Muscle layer of duodenum (tissue), 2 donors: ENCODE measurements at regions not wholly inside any gene's neighbourhood (a gene's known extent, or its start where the extent isn't known, plus 50 kb on each side); places are given as distances from the start of the nearest gene placed in this dataset.

Experiments
- H3K27ac ChIP-seq: one replicate; pipeline ENCODE4 v1.7.0; 2013; ENCODE audit warnings: mild to moderate bottlenecking, low read length
- H3K27me3 ChIP-seq: one replicate; pipeline ENCODE4 v1.7.0; 2013; ENCODE audit warnings: low read depth, mild to moderate bottlenecking, control low read depth, low read length
- H3K36me3 ChIP-seq, 2 donors: one replicate each; pipeline ENCODE4 v1.7.0; 2013; ENCODE audit warnings: low read length in 2 of 2, control low read depth in 1 of 2, mild to moderate bottlenecking in 1 of 2; ENCODE audit not compliant: insufficient read depth in 2 of 2, control insufficient read depth in 1 of 2
- H3K4me1 ChIP-seq, 2 donors: one replicate each; pipeline ENCODE4 v1.7.0; 2013; ENCODE audit warnings: low read length in 2 of 2, mild to moderate bottlenecking in 2 of 2, control low read depth in 1 of 2, moderate library complexity in 1 of 2; ENCODE audit not compliant: insufficient read depth in 2 of 2, control insufficient read depth in 1 of 2
- H3K4me3 ChIP-seq, 2 donors: one replicate each; pipeline ENCODE4 v1.7.0; 2013; ENCODE audit warnings: low read length in 2 of 2, low read depth in 1 of 2, mild to moderate bottlenecking in 1 of 2
- H3K9me3 ChIP-seq, 2 donors: one replicate each; pipeline ENCODE4 v1.7.0; 2013; ENCODE audit warnings: low read length in 2 of 2, control low read depth in 1 of 2, mild to moderate bottlenecking in 1 of 2; ENCODE audit not compliant: control insufficient read depth in 1 of 2
- donor health status: healthy.

- Histone ChIP-seq H3K4me1 (no peaks in the 10 kb centered on the region), H3K27ac (no peak overlapping the region), H3K27me3 (no peaks in the 10 kb centered on the region), H3K9me3 (peaks cover 0 to 3% of the 10 kb centered on the region in 2 donors), H3K36me3 (no peaks in the 10 kb centered on the region), H3K4me3 (no peak overlapping the region)
Observed at GRCh38 chr12:28828318-28828717, 320.8 kb upstream of the FAR2 start.

- H3K27ac ChIP-seq, result no peak overlapping the region
- no peak overlapping the region for H3K4me3 ChIP-seq
- no peaks in the 10 kb centered on the region for H3K4me1 ChIP-seq
- no peaks in the 10 kb centered on the region for H3K27me3 ChIP-seq
- H3K9me3 ChIP-seq, result peaks cover 0 to 14% of the 10 kb centered on the region in 2 donors
- H3K36me3 ChIP-seq, result no peaks in the 10 kb centered on the region
Observed at GRCh38 chr12:28830491-28830890, 318.6 kb upstream of the FAR2 start.

- Histone ChIP-seq H3K36me3 (no peaks in the 10 kb centered on the region), H3K27me3 (no peaks in the 10 kb centered on the region), H3K9me3 (no peaks in the 10 kb centered on the region), H3K4me3 (no peak overlapping the region), H3K27ac (no peak overlapping the region), H3K4me1 (no peaks in the 10 kb centered on the region)
Observed at GRCh38 chr12:28844718-28845117, 304.4 kb upstream of the FAR2 start.

- Histone ChIP-seq H3K27ac (no peak overlapping the region), H3K4me1 (no peaks in the 10 kb centered on the region), H3K36me3 (no peaks in the 10 kb centered on the region), H3K9me3 (no peaks in the 10 kb centered on the region), H3K4me3 (no peak overlapping the region), H3K27me3 (no peaks in the 10 kb centered on the region)
Observed at GRCh38 chr12:28851781-28852180, 297.3 kb upstream of the FAR2 start.

- Histone ChIP-seq H3K4me3 (no peak overlapping the region), H3K27ac (no peak overlapping the region), H3K27me3 (no peaks in the 10 kb centered on the region), H3K9me3 (no peaks in the 10 kb centered on the region), H3K36me3 (no peaks in the 10 kb centered on the region), H3K4me1 (no peaks in the 10 kb centered on the region)
Observed at GRCh38 chr12:28855761-28856310, 293.2 kb upstream of the FAR2 start.

GRCh38 chr12:28857369-28857768, 291.7 kb upstream of the FAR2 start:
- Histone ChIP-seq H3K36me3 (no peaks in the 10 kb centered on the region), H3K4me1 (no peaks in the 10 kb centered on the region), H3K9me3 (no peaks in the 10 kb centered on the region), H3K4me3 (no peak overlapping the region), H3K27ac (no peak overlapping the region), H3K27me3 (no peaks in the 10 kb centered on the region)

- Histone ChIP-seq H3K9me3 (no peaks in the 10 kb centered on the region), H3K27ac (no peak overlapping the region), H3K4me1 (no peaks in the 10 kb centered on the region), H3K4me3 (no peak overlapping the region), H3K27me3 (no peaks in the 10 kb centered on the region), H3K36me3 (no peaks in the 10 kb centered on the region)
Observed at GRCh38 chr12:28859551-28859950, 289.5 kb upstream of the FAR2 start.

- Histone ChIP-seq H3K27ac (no peak overlapping the region), H3K36me3 (no peaks in the 10 kb centered on the region), H3K9me3 (no peaks in the 10 kb centered on the region), H3K27me3 (no peaks in the 10 kb centered on the region), H3K4me3 (no peak overlapping the region), H3K4me1 (no peaks in the 10 kb centered on the region)
Observed at GRCh38 chr12:28865776-28866175, 283.3 kb upstream of the FAR2 start.

- no peaks in the 10 kb centered on the region for H3K9me3 ChIP-seq
- H3K27ac ChIP-seq, result no peak overlapping the region
- H3K4me3 ChIP-seq, result no peak overlapping the region
- H3K4me1 ChIP-seq, result no peaks in the 10 kb centered on the region
- H3K27me3 ChIP-seq, result no peaks in the 10 kb centered on the region
- H3K36me3 ChIP-seq, result no peaks in the 10 kb centered on the region
Observed at GRCh38 chr12:28866296-28866695, 282.8 kb upstream of the FAR2 start.

GRCh38 chr12:28866715-28867503, 282.2 kb upstream of the FAR2 start:
- H3K9me3 ChIP-seq, result no peaks in the 10 kb centered on the region
- no peaks in the 10 kb centered on the region for H3K4me1 ChIP-seq
- no peak overlapping the region for H3K27ac ChIP-seq
- no peak overlapping the region for H3K4me3 ChIP-seq
- no peaks in the 10 kb centered on the region for H3K27me3 ChIP-seq
- no peaks in the 10 kb centered on the region for H3K36me3 ChIP-seq

- Histone ChIP-seq H3K4me3 (no peak overlapping the region), H3K4me1 (no peaks in the 10 kb centered on the region), H3K9me3 (no peaks in the 10 kb centered on the region), H3K27me3 (no peaks in the 10 kb centered on the region), H3K36me3 (no peaks in the 10 kb centered on the region), H3K27ac (no peak overlapping the region)
Observed at GRCh38 chr12:28868414-28868813, 280.7 kb upstream of the FAR2 start.

- Histone ChIP-seq H3K4me1 (no peaks in the 10 kb centered on the region), H3K27ac (no peak overlapping the region), H3K9me3 (no peaks in the 10 kb centered on the region), H3K27me3 (no peaks in the 10 kb centered on the region), H3K4me3 (no peak overlapping the region), H3K36me3 (no peaks in the 10 kb centered on the region)
Observed at GRCh38 chr12:28869197-28869596, 279.9 kb upstream of the FAR2 start.
